SK-N-SH treated with all-trans-retinoic acid at 6 μM for 48 hours (cell line): ENCODE measurements at regions not wholly inside any gene's neighbourhood (a gene's known extent, or its start where the extent isn't known, plus 50 kb on each side); places are given as distances from the start of the nearest gene placed in this dataset.

ENCODE experiments used
- ARNTL ChIP-seq: fragments of 450-650 bp; formaldehyde crosslinking; IDR thresholded peaks from 2 replicates; pipeline ENCODE4 v1.5.0; 2020; ENCODE audit warnings: low read depth, mild to moderate bottlenecking, moderate library complexity, borderline replicate concordance
- BACH2 ChIP-seq: fragments of 250-450 bp; sonication (Bioruptor Pico); IDR thresholded peaks from 2 replicates; pipeline ENCODE4 v1.9.0; 2021; ENCODE audit warnings: mild to moderate bottlenecking, borderline replicate concordance
- CREB5 ChIP-seq: fragments of 250-450 bp; sonication (Bioruptor Pico); IDR thresholded peaks from 2 replicates; pipeline ENCODE4 v1.5.1; 2020; ENCODE audit warnings: low read depth, mild to moderate bottlenecking, moderate library complexity
- CSDC2 ChIP-seq: fragments of 250-450 bp; sonication (Bioruptor Pico); IDR thresholded peaks from 2 replicates; pipeline ENCODE4 v1.5.0; 2020; ENCODE audit warnings: mild to moderate bottlenecking, moderate library complexity
- ISL1 ChIP-seq: fragments of 250-450 bp; sonication (Bioruptor Pico); IDR thresholded peaks from 2 replicates; pipeline ENCODE4 v2.1.2; 2022; ENCODE audit warnings: mild to moderate bottlenecking, moderate library complexity
- OSR1 ChIP-seq: fragments of 250-450 bp; sonication (Bioruptor Pico); IDR thresholded peaks from 2 replicates; pipeline ENCODE4 v1.8.0; 2022; ENCODE audit warnings: moderate library complexity, mild to moderate bottlenecking, inconsistent platforms
- ZFP3 ChIP-seq: fragments of 250-450 bp; sonication (Bioruptor Pico); IDR thresholded peaks from 2 replicates; pipeline ENCODE4 v1.5.0; 2020; ENCODE audit warnings: mild to moderate bottlenecking, moderate library complexity
- TF ChIP-seq, protein P1 (sequence below): fragments of 250-450 bp; sonication (Bioruptor Pico); IDR thresholded peaks from 2 replicates; pipeline ENCODE4 v1.8.0; 2020; ENCODE audit warnings: mild to moderate bottlenecking, moderate library complexity, borderline replicate concordance

DNA sequence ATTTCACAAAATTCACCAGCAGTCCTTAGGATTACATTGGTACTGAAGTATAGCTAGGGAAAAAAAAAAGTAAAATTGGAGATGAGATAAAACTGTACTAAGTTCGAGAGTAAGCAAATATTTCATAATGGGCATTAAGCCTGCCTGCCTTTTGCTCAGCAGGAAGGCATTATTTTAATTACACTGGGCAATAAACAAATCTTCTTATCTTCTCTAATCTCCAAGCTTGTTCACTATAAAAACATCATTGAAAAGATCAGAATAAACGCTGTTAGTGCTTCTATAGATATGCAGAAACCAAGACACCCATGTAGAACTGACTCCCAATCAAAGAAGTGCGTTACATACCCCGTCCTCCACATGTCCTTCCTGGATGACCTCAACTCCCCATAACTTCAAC, 174.2 kb upstream of the CHODL start:
- TF ChIP-seq BACH2 (CRISPR knock-in tag): no peak
- no peak for TF ChIP-seq ARNTL (CRISPR knock-in tag)
- no peak for TF ChIP-seq OSR1 (CRISPR knock-in tag)
- no peak for TF ChIP-seq CREB5 (CRISPR knock-in tag)
- TF ChIP-seq ISL1: no peak
- TF ChIP-seq ZFP3: no peak
- TF ChIP-seq CSDC2 (CRISPR knock-in tag): no peak
- TF ChIP-seq, protein P1, sequence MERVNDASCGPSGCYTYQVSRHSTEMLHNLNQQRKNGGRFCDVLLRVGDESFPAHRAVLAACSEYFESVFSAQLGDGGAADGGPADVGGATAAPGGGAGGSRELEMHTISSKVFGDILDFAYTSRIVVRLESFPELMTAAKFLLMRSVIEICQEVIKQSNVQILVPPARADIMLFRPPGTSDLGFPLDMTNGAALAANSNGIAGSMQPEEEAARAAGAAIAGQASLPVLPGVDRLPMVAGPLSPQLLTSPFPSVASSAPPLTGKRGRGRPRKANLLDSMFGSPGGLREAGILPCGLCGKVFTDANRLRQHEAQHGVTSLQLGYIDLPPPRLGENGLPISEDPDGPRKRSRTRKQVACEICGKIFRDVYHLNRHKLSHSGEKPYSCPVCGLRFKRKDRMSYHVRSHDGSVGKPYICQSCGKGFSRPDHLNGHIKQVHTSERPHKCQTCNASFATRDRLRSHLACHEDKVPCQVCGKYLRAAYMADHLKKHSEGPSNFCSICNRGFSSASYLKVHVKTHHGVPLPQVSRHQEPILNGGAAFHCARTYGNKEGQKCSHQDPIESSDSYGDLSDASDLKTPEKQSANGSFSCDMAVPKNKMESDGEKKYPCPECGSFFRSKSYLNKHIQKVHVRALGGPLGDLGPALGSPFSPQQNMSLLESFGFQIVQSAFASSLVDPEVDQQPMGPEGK (CRISPR knock-in tag): no peak
